ENCODE measurements at regions not wholly inside any gene's neighbourhood (a gene's known extent, or its start where the extent isn't known, plus 50 kb on each side); places are given as distances from the start of the nearest gene placed in this dataset.

DNA sequence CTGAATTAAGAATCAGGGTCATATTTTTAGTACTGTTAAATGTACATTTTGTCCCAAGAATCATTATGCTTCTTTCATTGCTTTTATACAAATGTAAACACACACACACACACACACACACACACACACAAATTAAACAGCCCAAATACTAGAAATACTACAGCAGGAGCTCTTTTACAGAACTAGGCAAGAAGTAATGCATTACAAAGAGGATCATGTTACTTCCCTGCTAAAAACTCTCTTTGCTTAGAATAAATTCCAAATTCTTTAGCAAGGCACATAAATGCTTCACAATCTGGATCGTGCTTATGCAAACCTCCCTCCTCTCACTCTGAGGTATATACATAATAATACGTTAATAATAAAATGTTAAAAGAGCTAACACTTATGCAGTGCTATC, 720.4 kb upstream of the ADGRL4 start:
- no peak overlapping the region for H3K4me3 Mint-ChIP-seq
- ChIA-PET POLR2A (no interaction called here), CTCF (no interaction called here)
- no peak overlapping the region for H3K27ac Mint-ChIP-seq
- H3K4me1 Mint-ChIP-seq (ENCODE audit: low read depth) = no peaks in the 10 kb centered on the region
- Histone ChIP-seq H3K4me1 (ENCODE audit: insufficient read depth, low read length) (no peaks in the 10 kb centered on the region), H3K9me3 (ENCODE audit: control insufficient read depth in 1 of 2, insufficient read depth in 1 of 2, low read length in 2 of 2) (no peaks in the 10 kb centered on the region), H3K27ac (ENCODE audit: low read depth in 1 of 2, low read length in 2 of 2) (no peak overlapping the region), H3K36me3 (ENCODE audit: insufficient read depth, low read length) (no peaks in the 10 kb centered on the region), H3K4me3 (ENCODE audit: low read length) (no peak overlapping the region), H3K27me3 (ENCODE audit: control insufficient read depth in 1 of 2, insufficient read depth in 2 of 2, low read length in 2 of 2) (no peaks in the 10 kb centered on the region)
- no peaks in the 10 kb centered on the region for H3K36me3 Mint-ChIP-seq (ENCODE audit: low read depth)
- no peak for ATAC-seq (ENCODE audit: poor library complexity)
- H3K9me3 Mint-ChIP-seq = peaks cover 4% of the 10 kb centered on the region
- no peaks in the 10 kb centered on the region for H3K27me3 Mint-ChIP-seq
- intact Hi-C loops (cut with DNase I, micrococcal nuclease) = no loop called here
- TF ChIP-seq, protein P1, sequence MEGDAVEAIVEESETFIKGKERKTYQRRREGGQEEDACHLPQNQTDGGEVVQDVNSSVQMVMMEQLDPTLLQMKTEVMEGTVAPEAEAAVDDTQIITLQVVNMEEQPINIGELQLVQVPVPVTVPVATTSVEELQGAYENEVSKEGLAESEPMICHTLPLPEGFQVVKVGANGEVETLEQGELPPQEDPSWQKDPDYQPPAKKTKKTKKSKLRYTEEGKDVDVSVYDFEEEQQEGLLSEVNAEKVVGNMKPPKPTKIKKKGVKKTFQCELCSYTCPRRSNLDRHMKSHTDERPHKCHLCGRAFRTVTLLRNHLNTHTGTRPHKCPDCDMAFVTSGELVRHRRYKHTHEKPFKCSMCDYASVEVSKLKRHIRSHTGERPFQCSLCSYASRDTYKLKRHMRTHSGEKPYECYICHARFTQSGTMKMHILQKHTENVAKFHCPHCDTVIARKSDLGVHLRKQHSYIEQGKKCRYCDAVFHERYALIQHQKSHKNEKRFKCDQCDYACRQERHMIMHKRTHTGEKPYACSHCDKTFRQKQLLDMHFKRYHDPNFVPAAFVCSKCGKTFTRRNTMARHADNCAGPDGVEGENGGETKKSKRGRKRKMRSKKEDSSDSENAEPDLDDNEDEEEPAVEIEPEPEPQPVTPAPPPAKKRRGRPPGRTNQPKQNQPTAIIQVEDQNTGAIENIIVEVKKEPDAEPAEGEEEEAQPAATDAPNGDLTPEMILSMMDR (IDR thresholded peaks at IDR 0.05) = no peak
- no peak for DNase-seq

DNA sequence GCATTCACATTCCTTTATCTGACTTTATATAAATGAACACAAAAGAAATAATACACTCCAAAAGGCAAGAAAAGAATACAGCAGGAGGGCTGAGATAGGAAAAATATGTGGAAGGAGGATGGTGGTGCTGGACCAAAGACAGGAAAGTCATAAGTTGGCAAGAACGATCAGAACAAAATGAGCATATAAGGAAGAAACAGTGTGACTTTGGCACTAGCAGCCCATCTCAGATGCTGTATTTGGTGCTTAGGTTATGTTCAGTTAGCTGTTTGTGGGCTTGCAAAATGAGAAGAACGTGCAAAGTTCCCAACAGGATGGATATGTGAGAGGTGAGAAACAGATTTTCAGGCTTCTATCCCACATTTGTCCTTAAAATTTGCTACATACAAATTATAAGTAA, 719.8 kb upstream of the ADGRL4 start:
- CTCF ChIA-PET = no interaction called here
- intact Hi-C loops (cut with DNase I, micrococcal nuclease) = no loop called here
- H3K27ac ChIP-seq (ENCODE audit: low read depth in 1 of 2, low read length in 2 of 2) = no peak overlapping the region

DNA sequence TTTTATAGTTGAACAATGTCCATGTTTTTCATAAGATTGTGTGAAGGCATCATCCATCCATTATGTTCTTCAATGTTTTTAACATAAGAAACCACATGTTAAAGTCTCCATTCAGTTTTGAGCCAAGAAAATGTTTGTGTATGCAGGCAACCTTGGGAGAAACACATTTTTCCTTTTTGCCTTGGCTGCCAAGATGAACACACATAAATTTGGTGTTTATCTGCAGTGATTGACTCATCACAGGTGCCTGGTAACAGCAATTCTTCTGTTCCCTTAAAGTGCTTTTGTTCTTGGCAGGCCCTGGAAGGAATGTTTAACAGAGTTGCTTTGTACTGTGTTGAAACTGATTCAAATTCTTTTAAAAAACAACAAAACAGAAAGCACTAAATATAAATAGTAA, 709.9 kb upstream of the ADGRL4 start:
- no peak for DNase-seq
- Mint-ChIP-seq H3K4me3 (no peak overlapping the region), H3K27ac (no peak overlapping the region), H3K36me3 (ENCODE audit: low read depth) (no peaks in the 10 kb centered on the region), H3K27me3 (no peaks in the 10 kb centered on the region), H3K9me3 (peaks cover 12% of the 10 kb centered on the region), H3K4me1 (ENCODE audit: low read depth) (no peaks in the 10 kb centered on the region)
- ChIA-PET POLR2A (no interaction called here), CTCF (no interaction called here)
- ATAC-seq (ENCODE audit: poor library complexity) = no peak
- TF ChIP-seq, protein P1 (IDR thresholded peaks at IDR 0.05) = no peak
- intact Hi-C loops (cut with DNase I, micrococcal nuclease) = no loop called here
- H3K27me3 ChIP-seq (ENCODE audit: control insufficient read depth in 1 of 2, insufficient read depth in 2 of 2, low read length in 2 of 2) = no peaks in the 10 kb centered on the region
- H3K36me3 ChIP-seq (ENCODE audit: insufficient read depth, low read length) = no peaks in the 10 kb centered on the region
- H3K27ac ChIP-seq (ENCODE audit: low read depth in 1 of 2, low read length in 2 of 2) = no peak overlapping the region
- H3K4me1 ChIP-seq (ENCODE audit: insufficient read depth, low read length) = no peaks in the 10 kb centered on the region
- no peak overlapping the region for H3K4me3 ChIP-seq (ENCODE audit: low read length)
- H3K9me3 ChIP-seq (ENCODE audit: control insufficient read depth in 1 of 2, insufficient read depth in 1 of 2, low read length in 2 of 2) = peaks cover 0 to 9% of the 10 kb centered on the region in 2 experiments

More for the DNA sequence above, 719.8 kb upstream of the ADGRL4 start:
- no peaks in the 10 kb centered on the region for H3K36me3 Mint-ChIP-seq (ENCODE audit: low read depth)
- TF ChIP-seq, protein P1 (IDR thresholded peaks at IDR 0.05) = no peak
- no peak overlapping the region for H3K4me3 ChIP-seq (ENCODE audit: low read length)
- H3K9me3 Mint-ChIP-seq = peaks cover 4% of the 10 kb centered on the region
- no peaks in the 10 kb centered on the region for H3K9me3 ChIP-seq (ENCODE audit: control insufficient read depth in 1 of 2, insufficient read depth in 1 of 2, low read length in 2 of 2)
- DNase-seq = no peak
- H3K4me1 Mint-ChIP-seq (ENCODE audit: low read depth) = no peaks in the 10 kb centered on the region
- no peak overlapping the region for H3K4me3 Mint-ChIP-seq
- H3K27me3 Mint-ChIP-seq = no peaks in the 10 kb centered on the region
- H3K4me1 ChIP-seq (ENCODE audit: insufficient read depth, low read length) = no peaks in the 10 kb centered on the region
- no peaks in the 10 kb centered on the region for H3K27me3 ChIP-seq (ENCODE audit: control insufficient read depth in 1 of 2, insufficient read depth in 2 of 2, low read length in 2 of 2)
- H3K27ac Mint-ChIP-seq = no peak overlapping the region
- no peak for ATAC-seq (ENCODE audit: poor library complexity)
- no peaks in the 10 kb centered on the region for H3K36me3 ChIP-seq (ENCODE audit: insufficient read depth, low read length)
- POLR2A ChIA-PET = no interaction called here
